Fibroblast of skin of right biceps (primary cell): ENCODE measurements at regions not wholly inside any gene's neighbourhood (a gene's known extent, or its start where the extent isn't known, plus 50 kb on each side); places are given as distances from the start of the nearest gene placed in this dataset.

Experiments
- DNase-seq: peaks from one replicate; pipeline ENCODE4 v3.0.0-alpha.2; 2013

- no peak for DNase-seq
Observed at GRCh38 chr3:117589454-117589853, 879.9 kb downstream of the TUSC7 start.

- no peak for DNase-seq
Observed at GRCh38 chr3:117595615-117596014, 886.0 kb downstream of the TUSC7 start.

GRCh38 chr3:117596503-117596902 is 886.9 kb downstream of the TUSC7 start:
- no peak for DNase-seq

GRCh38 chr3:117597865-117598264 is 888.3 kb downstream of the TUSC7 start:
- DNase-seq: no peak

- no peak for DNase-seq
Observed at GRCh38 chr3:117600112-117600511, 890.5 kb downstream of the TUSC7 start.

- DNase-seq: peak; percentile 47
Observed at GRCh38 chr3:117600666-117601065, 891.1 kb downstream of the TUSC7 start.

- DNase-seq: no peak
Observed at GRCh38 chr3:117602058-117602644, 892.6 kb downstream of the TUSC7 start.

- peak; percentile 8 for DNase-seq
Observed at GRCh38 chr3:117603097-117603496, 893.5 kb downstream of the TUSC7 start.

GRCh38 chr3:117606866-117607265 is 897.3 kb downstream of the TUSC7 start:
- peak; percentile 30 for DNase-seq

- DNase-seq: no peak
Observed at GRCh38 chr3:117609330-117609729, 899.8 kb downstream of the TUSC7 start.

GRCh38 chr3:117610156-117610555 is 900.6 kb downstream of the TUSC7 start:
- DNase-seq: no peak

- no peak for DNase-seq
Observed at GRCh38 chr3:117611211-117611610, 901.6 kb downstream of the TUSC7 start.

GRCh38 chr3:117616227-117616626 is 906.6 kb downstream of the TUSC7 start:
- DNase-seq: peak; percentile 6

- DNase-seq: no peak
Observed at GRCh38 chr3:117617906-117618305, 908.3 kb downstream of the TUSC7 start.

- no peak for DNase-seq
Observed at GRCh38 chr3:117618462-117618861, 908.9 kb downstream of the TUSC7 start.

GRCh38 chr3:117619805-117620204 is 910.2 kb downstream of the TUSC7 start:
- no peak for DNase-seq

GRCh38 chr3:117622171-117622841 is 912.7 kb downstream of the TUSC7 start:
- peak; percentile 93 for DNase-seq

GRCh38 chr3:117624424-117624823 is 914.8 kb downstream of the TUSC7 start:
- no peak for DNase-seq

- no peak for DNase-seq
Observed at GRCh38 chr3:117625174-117625573, 915.6 kb downstream of the TUSC7 start.

- DNase-seq: no peak
Observed at GRCh38 chr3:117626577-117626976, 917.0 kb downstream of the TUSC7 start.

GRCh38 chr3:117628823-117629291 is 919.3 kb downstream of the TUSC7 start:
- DNase-seq: peak; percentile 78

GRCh38 chr3:117629505-117629904 is 919.9 kb downstream of the TUSC7 start:
- no peak for DNase-seq

GRCh38 chr3:117630469-117630868 is 920.9 kb downstream of the TUSC7 start:
- DNase-seq: peak; percentile 14

GRCh38 chr3:117630885-117631284 is 921.3 kb downstream of the TUSC7 start:
- DNase-seq: peak; percentile 15

GRCh38 chr3:117631781-117632180 is 922.2 kb downstream of the TUSC7 start:
- DNase-seq: no peak
